DND-41 (cell line): ENCODE measurements at regions not wholly inside any gene's neighbourhood (a gene's known extent, or its start where the extent isn't known, plus 50 kb on each side); places are given as distances from the start of the nearest gene placed in this dataset.

Experiments
- ATAC-seq: fragments of 200-7000 bp; cut with Tn5 transposase; 3 replicates; pipeline ENCODE4 v1.9.1; 2021; ENCODE audit warnings: low read depth; ENCODE audit not compliant: insufficient read depth
- DNase-seq: peaks from one replicate; pipeline ENCODE4 v3.0.0-alpha.2; 2020
- H2AFZ ChIP-seq: 2 replicates; pipeline ENCODE4 v1.6.0; 2012; ENCODE audit warnings: low read depth, low read length
- H3K27ac ChIP-seq: 2 replicates; pipeline ENCODE4 v1.5.1; 2012; ENCODE audit warnings: low read length, inconsistent platforms
- H3K27me3 ChIP-seq: fragments of 200-600 bp; sonication (generic); 2 replicates; pipeline ENCODE4 v1.6.0; 2012; ENCODE audit warnings: low read length, mild to moderate bottlenecking, inconsistent platforms; ENCODE audit not compliant: insufficient read depth, poor library complexity
- H3K36me3 ChIP-seq: 2 replicates; pipeline ENCODE4 v1.5.1; 2012; ENCODE audit warnings: low read length, inconsistent platforms; ENCODE audit not compliant: insufficient read depth
- H3K4me1 ChIP-seq: 2 replicates; pipeline ENCODE4 v1.5.1; 2012; ENCODE audit warnings: mild to moderate bottlenecking, low read length; ENCODE audit not compliant: insufficient read depth
- H3K4me2 ChIP-seq: 2 replicates; pipeline ENCODE4 v1.6.0; 2012; ENCODE audit warnings: mild to moderate bottlenecking, moderate library complexity, low read length, inconsistent platforms; ENCODE audit not compliant: insufficient read depth
- H3K4me3 ChIP-seq, 2 experiments: fragments of 200-600 bp in 1 of 2; shearing (Covaris generic) in 1 of 2; 2 replicates each; pipeline ENCODE4 v1.5.1; 2012 to 2016; ENCODE audit warnings: inconsistent platforms in 2 of 2, low read length in 2 of 2, mild to moderate bottlenecking in 2 of 2, low read depth in 1 of 2, moderate library complexity in 1 of 2
- H3K79me2 ChIP-seq: 2 replicates; pipeline ENCODE4 v1.6.0; 2012; ENCODE audit warnings: low read length, inconsistent platforms; ENCODE audit not compliant: insufficient read depth
- H3K9ac ChIP-seq: 2 replicates; pipeline ENCODE4 v1.6.0; 2012; ENCODE audit warnings: low read depth, mild to moderate bottlenecking, inconsistent platforms, low read length, moderate library complexity
- H3K9me3 ChIP-seq: 2 replicates; pipeline ENCODE4 v1.5.1; 2012; ENCODE audit warnings: low read length, moderate library complexity, mild to moderate bottlenecking, inconsistent platforms; ENCODE audit not compliant: insufficient read depth, severe bottlenecking
- H4K20me1 ChIP-seq: 2 replicates; pipeline ENCODE4 v1.6.0; 2012; ENCODE audit warnings: low read length; ENCODE audit not compliant: insufficient read depth
- EZH2 ChIP-seq: IDR thresholded peaks from 3 replicates; pipeline ENCODE4 v1.6.1; 2012; ENCODE audit warnings: borderline replicate concordance, low read depth, mild to moderate bottlenecking, moderate library complexity, low read length, inconsistent platforms; ENCODE audit not compliant: severe bottlenecking
- TF ChIP-seq, protein P1 (sequence below): IDR thresholded peaks from 2 replicates; pipeline ENCODE4 v1.5.1; 2012; ENCODE audit warnings: borderline replicate concordance, low read length, moderate library complexity, mild to moderate bottlenecking; ENCODE audit not compliant: poor library complexity, severe bottlenecking; ENCODE audit errors: extremely low read depth

DNA sequence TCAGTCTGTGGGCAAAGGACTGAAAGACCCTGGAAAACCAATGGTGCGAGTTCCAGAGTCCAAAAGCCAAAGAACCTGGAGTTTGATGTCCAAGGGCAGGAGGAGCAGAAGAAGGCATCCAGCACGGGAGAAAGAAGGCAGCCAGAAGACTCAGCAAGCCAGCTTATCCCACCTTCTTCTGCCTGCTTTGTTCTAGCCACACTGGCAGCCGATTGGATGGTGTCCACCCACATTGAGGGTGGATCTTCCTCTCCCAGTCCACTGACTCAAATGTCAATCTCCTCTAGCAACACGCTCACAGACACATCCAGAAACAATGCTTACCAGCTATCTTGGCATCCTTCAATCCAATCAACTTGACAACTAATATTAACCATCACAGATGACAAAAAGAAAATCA, 57.2 kb upstream of the CAPRIN2 start:
- no peaks in the 10 kb centered on the region for H3K9me3 ChIP-seq
- H3K27me3 ChIP-seq = no peaks in the 10 kb centered on the region
- H3K4me1 ChIP-seq = no peaks in the 10 kb centered on the region
- no peak overlapping the region for H3K4me2 ChIP-seq
- no peak overlapping the region for H3K27ac ChIP-seq
- H3K79me2 ChIP-seq = no peaks in the 10 kb centered on the region
- H2AFZ ChIP-seq = no peak overlapping the region
- no peak overlapping the region for H3K9ac ChIP-seq
- DNase-seq (no peak), ATAC-seq (no peak)
- H4K20me1 ChIP-seq = no peaks in the 10 kb centered on the region
- no peak for TF ChIP-seq EZH2
- TF ChIP-seq, protein P1, sequence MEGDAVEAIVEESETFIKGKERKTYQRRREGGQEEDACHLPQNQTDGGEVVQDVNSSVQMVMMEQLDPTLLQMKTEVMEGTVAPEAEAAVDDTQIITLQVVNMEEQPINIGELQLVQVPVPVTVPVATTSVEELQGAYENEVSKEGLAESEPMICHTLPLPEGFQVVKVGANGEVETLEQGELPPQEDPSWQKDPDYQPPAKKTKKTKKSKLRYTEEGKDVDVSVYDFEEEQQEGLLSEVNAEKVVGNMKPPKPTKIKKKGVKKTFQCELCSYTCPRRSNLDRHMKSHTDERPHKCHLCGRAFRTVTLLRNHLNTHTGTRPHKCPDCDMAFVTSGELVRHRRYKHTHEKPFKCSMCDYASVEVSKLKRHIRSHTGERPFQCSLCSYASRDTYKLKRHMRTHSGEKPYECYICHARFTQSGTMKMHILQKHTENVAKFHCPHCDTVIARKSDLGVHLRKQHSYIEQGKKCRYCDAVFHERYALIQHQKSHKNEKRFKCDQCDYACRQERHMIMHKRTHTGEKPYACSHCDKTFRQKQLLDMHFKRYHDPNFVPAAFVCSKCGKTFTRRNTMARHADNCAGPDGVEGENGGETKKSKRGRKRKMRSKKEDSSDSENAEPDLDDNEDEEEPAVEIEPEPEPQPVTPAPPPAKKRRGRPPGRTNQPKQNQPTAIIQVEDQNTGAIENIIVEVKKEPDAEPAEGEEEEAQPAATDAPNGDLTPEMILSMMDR = no peak
- H3K4me3 ChIP-seq = no peak overlapping the region
- no peaks in the 10 kb centered on the region for H3K36me3 ChIP-seq

DNA sequence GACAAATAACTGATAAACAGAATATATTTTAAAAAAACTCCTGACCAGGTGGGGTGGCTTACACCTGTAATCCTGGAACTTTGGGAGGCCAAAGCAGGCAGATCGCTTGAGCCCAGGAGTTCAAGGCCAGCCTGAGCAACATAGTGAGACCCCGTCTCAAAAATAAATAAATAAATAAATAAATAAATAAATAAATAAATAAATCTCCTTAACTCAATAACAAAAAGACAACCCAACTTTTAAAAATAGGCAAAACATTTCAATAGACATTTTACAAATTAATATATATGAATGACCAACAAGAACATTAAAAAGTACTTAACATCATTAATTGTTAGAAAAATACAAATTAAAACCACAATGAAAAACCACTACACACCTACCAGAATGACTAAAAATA, 56.2 kb upstream of the CAPRIN2 start:
- Histone ChIP-seq H4K20me1 (no peaks in the 10 kb centered on the region), H3K4me2 (no peak overlapping the region), H3K9ac (no peak overlapping the region), H3K4me3 (no peak overlapping the region), H3K36me3 (no peaks in the 10 kb centered on the region), H3K79me2 (no peaks in the 10 kb centered on the region), H3K27me3 (no peaks in the 10 kb centered on the region), H3K27ac (no peak overlapping the region), H3K4me1 (no peaks in the 10 kb centered on the region), H3K9me3 (no peaks in the 10 kb centered on the region), H2AFZ (no peak overlapping the region)
- DNase-seq (no peak), ATAC-seq (no peak)
- TF ChIP-seq, protein P1 = no peak
- TF ChIP-seq EZH2 = no peak

DNA sequence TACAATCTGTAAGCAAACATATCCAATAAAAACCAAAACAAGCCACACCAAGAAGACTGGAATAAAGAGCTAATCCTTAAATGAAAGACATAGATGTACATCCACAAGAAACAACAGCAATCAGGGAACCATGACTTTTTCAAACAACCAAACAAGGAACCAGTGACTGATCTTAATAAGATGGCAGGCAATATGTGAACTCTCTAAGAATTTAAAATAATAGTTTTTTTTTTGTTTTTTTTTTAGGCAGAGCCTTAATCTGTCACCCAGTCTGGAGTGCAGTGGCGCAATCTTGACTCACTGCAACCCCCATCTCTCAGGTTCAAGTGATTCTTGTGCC, 52.9 kb upstream of the CAPRIN2 start:
- no peaks in the 10 kb centered on the region for H3K27me3 ChIP-seq
- TF ChIP-seq, protein P1 = no peak
- no peak for TF ChIP-seq EZH2
- H3K4me2 ChIP-seq = no peak overlapping the region
- H2AFZ ChIP-seq = no peak overlapping the region
- H3K4me3 ChIP-seq = no peak overlapping the region
- no peaks in the 10 kb centered on the region for H3K79me2 ChIP-seq
- no peaks in the 10 kb centered on the region for H3K36me3 ChIP-seq
- ATAC-seq (no peak), DNase-seq (no peak)
- no peaks in the 10 kb centered on the region for H3K9me3 ChIP-seq
- no peaks in the 10 kb centered on the region for H4K20me1 ChIP-seq
- H3K9ac ChIP-seq = no peak overlapping the region
- H3K4me1 ChIP-seq = no peaks in the 10 kb centered on the region
- no peak overlapping the region for H3K27ac ChIP-seq
